Midbrain (tissue), 1 donor: ENCODE measurements at regions not wholly inside any gene's neighbourhood (a gene's known extent, or its start where the extent isn't known, plus 50 kb on each side); places are given as distances from the start of the nearest gene placed in this dataset.

Experiments used
- DNase-seq: peaks from one replicate; lab custom pipeline; 2025; lab: John Stamatoyannopoulos, UW

GRCh38 chr4:111499291-111499690 lies 646.0 kb upstream of the FAM241A start:
- no peak for DNase-seq

- DNase-seq, result no peak
Measured at GRCh38 chr4:111499706-111500105, 645.5 kb upstream of the FAM241A start.

DNA sequence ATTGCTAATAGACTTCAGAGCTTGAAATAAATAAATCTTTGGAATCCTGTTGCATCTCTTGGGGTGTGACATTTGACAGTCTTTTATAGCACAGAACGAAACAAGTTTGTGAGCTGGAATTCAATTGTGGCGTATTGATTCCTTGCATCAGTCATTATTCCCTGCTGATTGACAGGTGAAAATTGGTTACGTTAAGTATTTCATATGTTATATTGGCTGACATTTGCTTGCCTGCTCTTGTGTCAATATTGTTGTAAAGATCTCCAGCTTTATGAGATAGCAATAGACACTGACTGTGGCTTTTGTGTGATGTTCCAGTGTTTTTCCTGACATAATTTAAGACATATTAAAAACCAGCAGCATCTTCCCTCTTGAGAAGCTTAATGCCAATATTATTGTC lies 644.4 kb upstream of the FAM241A start:
- DNase-seq, result no peak

GRCh38 chr4:111501946-111502345 lies 643.3 kb upstream of the FAM241A start:
- no peak for DNase-seq

DNA sequence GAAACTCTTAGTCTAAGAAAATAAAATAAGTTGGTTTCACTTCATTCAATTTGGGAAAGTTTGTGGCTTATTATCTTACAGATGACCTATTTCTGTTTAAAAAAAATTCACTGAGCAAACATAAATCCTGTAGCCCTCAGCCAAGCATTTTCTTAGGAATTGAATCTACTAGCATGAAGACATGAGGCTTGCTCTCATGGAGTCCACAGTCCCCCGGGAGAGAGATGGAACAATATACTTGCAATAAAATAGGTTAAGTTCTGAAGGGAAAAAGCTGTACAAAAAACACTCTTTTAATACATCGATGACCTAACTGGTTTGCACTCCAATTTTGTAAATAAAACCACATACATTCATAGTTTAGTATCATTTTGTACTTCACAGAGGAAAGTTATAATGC lies 642.6 kb upstream of the FAM241A start:
- no peak for DNase-seq

- no peak for DNase-seq
Measured at GRCh38 chr4:111506706-111507105, 638.5 kb upstream of the FAM241A start.

DNA sequence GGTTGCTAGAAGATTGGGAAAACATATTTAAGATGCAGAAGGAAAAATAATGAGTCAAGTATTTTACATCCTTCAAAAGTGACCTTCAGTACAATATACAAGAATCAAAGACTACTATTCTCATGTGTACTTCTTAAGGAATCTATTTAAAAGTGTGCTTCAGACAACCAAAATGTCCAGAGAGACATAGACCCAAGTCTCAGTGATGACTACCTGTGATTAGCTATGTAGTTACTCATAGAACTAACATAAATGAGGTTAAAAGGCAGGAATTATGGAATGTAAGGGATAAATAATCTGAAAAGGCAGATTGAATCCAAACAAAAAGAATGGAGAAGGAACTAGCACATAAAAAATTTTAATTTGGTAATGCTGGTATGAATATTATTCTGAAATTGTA lies 634.7 kb upstream of the FAM241A start:
- DNase-seq, result no peak

- DNase-seq, result no peak
Measured at GRCh38 chr4:111512081-111512783, 633.0 kb upstream of the FAM241A start.

- DNase-seq, result no peak
Measured at GRCh38 chr4:111519683-111520082, 625.6 kb upstream of the FAM241A start.

- DNase-seq, result no peak
Measured at GRCh38 chr4:111530446-111530845, 614.8 kb upstream of the FAM241A start.

DNA sequence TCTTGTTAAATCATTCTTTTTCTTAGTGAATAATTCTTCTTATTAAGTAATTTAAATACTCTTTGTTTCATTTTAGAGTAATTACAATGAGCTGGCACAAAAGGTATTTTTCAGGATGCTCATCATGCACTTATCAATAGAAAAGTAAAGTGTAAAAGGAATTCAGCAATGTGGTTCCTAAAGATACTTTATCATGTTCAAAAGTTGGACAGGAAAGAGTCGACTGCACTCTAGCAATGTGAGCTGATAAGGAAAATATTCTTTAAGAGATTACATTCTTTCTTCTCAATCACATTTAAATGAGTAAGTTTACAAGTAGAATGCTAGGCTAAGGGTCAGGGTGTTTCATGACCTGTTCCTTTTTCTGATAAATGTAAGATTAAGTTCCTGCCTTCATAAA lies 609.5 kb upstream of the FAM241A start:
- no peak for DNase-seq

- no peak for DNase-seq
Measured at GRCh38 chr4:111537165-111537564, 608.1 kb upstream of the FAM241A start.

DNA sequence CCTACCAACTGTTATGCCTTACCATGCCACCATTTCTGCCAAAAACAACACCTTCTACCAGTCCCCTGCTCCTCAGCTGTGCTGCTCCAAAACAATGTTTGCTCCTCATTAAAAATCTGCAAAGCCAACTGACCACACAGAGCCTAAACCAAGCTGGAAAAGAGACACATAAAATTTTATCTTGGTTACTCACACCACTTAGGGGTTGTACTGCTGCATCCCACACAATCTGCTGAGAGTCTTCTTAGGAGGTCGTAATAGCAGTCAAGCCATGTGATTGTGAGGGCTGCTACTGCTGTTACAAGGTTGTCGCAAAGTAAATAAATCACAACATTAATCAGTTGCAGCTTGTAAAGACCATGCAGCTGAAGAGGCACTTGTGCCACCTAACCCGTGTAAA lies 607.4 kb upstream of the FAM241A start:
- no peak for DNase-seq

GRCh38 chr4:111540671-111541070 lies 604.6 kb upstream of the FAM241A start:
- DNase-seq, result no peak

DNA sequence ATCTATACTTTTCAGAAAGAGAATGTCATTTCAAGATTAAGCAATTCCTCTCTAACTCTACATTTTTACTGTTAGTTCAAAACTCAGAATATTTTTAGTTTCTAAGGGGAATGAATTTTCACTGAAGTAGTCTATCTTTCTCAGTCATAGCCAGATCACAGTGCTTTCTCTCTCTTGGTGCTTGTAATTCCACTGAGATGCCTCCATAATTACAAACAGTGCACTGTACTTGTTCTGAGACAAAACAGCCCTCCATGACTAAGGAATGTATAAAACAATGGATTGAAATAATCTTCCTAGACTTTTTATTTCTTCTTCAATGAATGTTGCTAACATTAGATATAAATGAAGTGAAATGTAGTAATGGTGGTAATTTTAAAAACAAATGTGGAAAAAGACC lies 603.2 kb upstream of the FAM241A start:
- no peak for DNase-seq

- DNase-seq, result no peak
Measured at GRCh38 chr4:111546881-111547280, 598.4 kb upstream of the FAM241A start.

- no peak for DNase-seq
Measured at GRCh38 chr4:111556141-111556781, 589.0 kb upstream of the FAM241A start.

- DNase-seq, result no peak
Measured at GRCh38 chr4:111556851-111557250, 588.4 kb upstream of the FAM241A start.

DNA sequence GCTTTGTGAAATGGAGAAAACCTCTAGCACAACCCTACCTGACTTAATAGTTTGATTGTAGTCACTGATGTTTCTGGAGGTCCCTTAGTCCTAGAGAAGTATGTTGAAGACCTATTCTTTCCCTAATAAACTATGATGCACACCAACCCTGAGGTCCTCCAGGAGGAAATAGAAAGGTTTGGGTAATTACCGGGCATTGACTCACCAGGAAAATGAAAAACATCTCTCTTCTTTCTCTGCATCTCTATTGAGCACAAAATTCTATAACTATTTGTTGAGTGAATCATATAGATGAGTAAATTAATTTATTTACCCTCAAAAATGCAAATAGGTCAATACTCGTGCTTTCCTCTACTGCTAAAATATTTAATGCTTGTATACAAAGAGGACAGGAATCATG lies 582.4 kb upstream of the FAM241A start:
- DNase-seq, result no peak

- no peak for DNase-seq
Measured at GRCh38 chr4:111572470-111572869, 572.8 kb upstream of the FAM241A start.

GRCh38 chr4:111573386-111573785 lies 571.9 kb upstream of the FAM241A start:
- DNase-seq, result no peak

DNA sequence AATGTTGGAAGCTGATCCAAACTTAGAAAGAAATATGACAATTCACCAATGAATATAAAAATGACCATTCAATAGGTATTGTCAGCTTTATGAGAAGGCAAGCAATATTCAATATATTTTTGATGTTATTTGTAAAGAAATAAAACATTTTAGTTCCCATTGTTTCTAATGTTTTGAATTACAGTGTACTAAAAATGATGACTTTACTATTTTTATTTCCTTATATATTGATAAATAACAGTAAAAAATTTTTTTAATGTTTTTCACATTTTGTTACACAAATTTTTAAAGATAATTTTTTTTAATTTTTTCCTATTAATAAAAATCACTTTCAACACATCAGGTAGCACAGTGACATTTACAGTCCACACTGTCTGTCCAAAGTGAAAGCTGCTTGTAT lies 565.5 kb upstream of the FAM241A start:
- no peak for DNase-seq

- DNase-seq, result no peak
Measured at GRCh38 chr4:111595456-111595855, 549.8 kb upstream of the FAM241A start.

DNA sequence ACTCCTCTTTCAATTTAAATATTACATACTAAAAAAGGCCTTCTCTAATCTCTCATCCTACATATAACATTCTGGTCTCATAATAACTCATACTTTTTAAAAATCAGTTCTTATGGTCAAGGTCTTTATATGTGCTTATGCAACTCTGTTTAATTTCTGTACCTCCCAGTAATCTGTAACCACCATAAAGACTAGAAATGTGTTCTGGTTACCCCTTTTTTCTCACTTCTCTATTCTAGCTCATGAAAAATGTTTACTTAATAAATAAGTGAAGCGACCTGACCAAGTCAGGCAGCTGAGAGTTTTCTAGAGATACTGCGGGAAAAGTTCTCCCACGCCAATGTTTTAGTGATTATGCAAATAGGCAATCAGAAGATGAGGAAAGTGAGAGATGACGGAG lies 548.8 kb upstream of the FAM241A start:
- DNase-seq, result no peak
